ENCODE measurements at regions not wholly inside any gene's neighbourhood (a gene's known extent, or its start where the extent isn't known, plus 50 kb on each side); places are given as distances from the start of the nearest gene placed in this dataset.

- no peaks in the 10 kb centered on the region for H3K4me1 Mint-ChIP-seq (ENCODE audit: low read depth)
- no peaks in the 10 kb centered on the region for H3K36me3 ChIP-seq (ENCODE audit: insufficient read depth, low read length)
- POLR2A ChIA-PET = no interaction called here
- H3K27me3 Mint-ChIP-seq = no peaks in the 10 kb centered on the region
- no peak overlapping the region for H3K27ac ChIP-seq (ENCODE audit: low read depth in 1 of 2, low read length in 2 of 2)
- TF ChIP-seq CTCF (IDR thresholded peaks at IDR 0.05) = no peak
- intact Hi-C loops (cut with DNase I, micrococcal nuclease) = no loop called here
- H3K4me3 Mint-ChIP-seq = no peak overlapping the region
- no peaks in the 10 kb centered on the region for H3K4me1 ChIP-seq (ENCODE audit: insufficient read depth, low read length)
- ATAC-seq (ENCODE audit: poor library complexity) (no peak), DNase-seq (no peak)
- H3K36me3 Mint-ChIP-seq (ENCODE audit: low read depth) = no peaks in the 10 kb centered on the region
- no peak overlapping the region for H3K27ac Mint-ChIP-seq
- no peaks in the 10 kb centered on the region for H3K9me3 ChIP-seq (ENCODE audit: control insufficient read depth in 1 of 2, insufficient read depth in 1 of 2, low read length in 2 of 2)
- H3K27me3 ChIP-seq (ENCODE audit: control insufficient read depth in 1 of 2, insufficient read depth in 2 of 2, low read length in 2 of 2) = no peaks in the 10 kb centered on the region
- no peak overlapping the region for H3K4me3 ChIP-seq (ENCODE audit: low read length)
- peaks cover 11% of the 10 kb centered on the region for H3K9me3 Mint-ChIP-seq
- CTCF ChIA-PET = no interaction called here
Observed at GRCh38 chr14:83825843-83826242, 1704.1 kb upstream of the FLRT2 start.

GRCh38 chr14:83826838-83827237 lies 1703.1 kb upstream of the FLRT2 start:
- no peaks in the 10 kb centered on the region for H3K27me3 Mint-ChIP-seq
- DNase-seq (no peak), ATAC-seq (ENCODE audit: poor library complexity) (no peak)
- H3K36me3 ChIP-seq (ENCODE audit: insufficient read depth, low read length) = no peaks in the 10 kb centered on the region
- no peaks in the 10 kb centered on the region for H3K9me3 ChIP-seq (ENCODE audit: control insufficient read depth in 1 of 2, insufficient read depth in 1 of 2, low read length in 2 of 2)
- ChIA-PET POLR2A (no interaction called here), CTCF (no interaction called here)
- no peaks in the 10 kb centered on the region for H3K4me1 Mint-ChIP-seq (ENCODE audit: low read depth)
- no peaks in the 10 kb centered on the region for H3K4me1 ChIP-seq (ENCODE audit: insufficient read depth, low read length)
- no peak for TF ChIP-seq CTCF (IDR thresholded peaks at IDR 0.05)
- H3K27ac ChIP-seq (ENCODE audit: low read depth in 1 of 2, low read length in 2 of 2) = no peak overlapping the region
- H3K36me3 Mint-ChIP-seq (ENCODE audit: low read depth) = no peaks in the 10 kb centered on the region
- intact Hi-C loops (cut with DNase I, micrococcal nuclease) = no loop called here
- no peaks in the 10 kb centered on the region for H3K27me3 ChIP-seq (ENCODE audit: control insufficient read depth in 1 of 2, insufficient read depth in 2 of 2, low read length in 2 of 2)
- peaks cover 8% of the 10 kb centered on the region for H3K9me3 Mint-ChIP-seq
- no peak overlapping the region for H3K4me3 Mint-ChIP-seq
- H3K4me3 ChIP-seq (ENCODE audit: low read length) = no peak overlapping the region
- no peak overlapping the region for H3K27ac Mint-ChIP-seq

GRCh38 chr14:83827383-83827782 lies 1702.6 kb upstream of the FLRT2 start:
- H3K4me3 Mint-ChIP-seq = no peak overlapping the region
- H3K36me3 ChIP-seq (ENCODE audit: insufficient read depth, low read length) = no peaks in the 10 kb centered on the region
- no peak overlapping the region for H3K27ac Mint-ChIP-seq
- no peak for TF ChIP-seq CTCF (IDR thresholded peaks at IDR 0.05)
- DNase-seq = no peak
- H3K27me3 ChIP-seq (ENCODE audit: control insufficient read depth in 1 of 2, insufficient read depth in 2 of 2, low read length in 2 of 2) = no peaks in the 10 kb centered on the region
- ChIA-PET POLR2A (no interaction called here), CTCF (no interaction called here)
- H3K4me1 Mint-ChIP-seq (ENCODE audit: low read depth) = no peaks in the 10 kb centered on the region
- intact Hi-C loops (cut with DNase I, micrococcal nuclease) = no loop called here
- H3K4me3 ChIP-seq (ENCODE audit: low read length) = no peak overlapping the region
- no peak overlapping the region for H3K27ac ChIP-seq (ENCODE audit: low read depth in 1 of 2, low read length in 2 of 2)
- peaks cover 0 to 3% of the 10 kb centered on the region in 2 experiments for H3K9me3 ChIP-seq (ENCODE audit: control insufficient read depth in 1 of 2, insufficient read depth in 1 of 2, low read length in 2 of 2)
- no peaks in the 10 kb centered on the region for H3K27me3 Mint-ChIP-seq
- no peaks in the 10 kb centered on the region for H3K36me3 Mint-ChIP-seq (ENCODE audit: low read depth)
- ATAC-seq (ENCODE audit: poor library complexity) = no peak
- peaks cover 8% of the 10 kb centered on the region for H3K9me3 Mint-ChIP-seq
- H3K4me1 ChIP-seq (ENCODE audit: insufficient read depth, low read length) = no peaks in the 10 kb centered on the region

Data from CD4-positive, alpha-beta T cell (primary cell).